ENCODE measurements at regions not wholly inside any gene's neighbourhood (a gene's known extent, or its start where the extent isn't known, plus 50 kb on each side); places are given as distances from the start of the nearest gene placed in this dataset.

- Mint-ChIP-seq H3K36me3 (peaks cover 16% of the 10 kb centered on the region), H3K27me3 (ENCODE audit: low read depth) (no peaks in the 10 kb centered on the region), H3K4me3 (no peak overlapping the region), H3K9me3 (peaks cover 22% of the 10 kb centered on the region), H3K4me1 (no peaks in the 10 kb centered on the region), H3K27ac (no peak overlapping the region)
- ChIA-PET POLR2A (no interaction called here), CTCF (no interaction called here)
- DNase-seq (ENCODE audit: low spot score), result no peak
- no peak for ATAC-seq
- TF ChIP-seq RORB (CRISPR knock-in tag; IDR thresholded peaks at IDR 0.05), result no peak
- no peak for TF ChIP-seq GTF2I (CRISPR knock-in tag; conservative IDR thresholded peaks at IDR 0.05)
- TF ChIP-seq ATF3 (CRISPR knock-in tag; conservative IDR thresholded peaks at IDR 0.05), result no peak
- TF ChIP-seq HMGXB4 (CRISPR knock-in tag; IDR thresholded peaks at IDR 0.05), result no peak
- no peak for TF ChIP-seq FOXP1 (CRISPR knock-in tag; IDR thresholded peaks at IDR 0.05; ENCODE audit: borderline replicate concordance)
- TF ChIP-seq TEAD1 (CRISPR knock-in tag; IDR thresholded peaks at IDR 0.05), result no peak
- TF ChIP-seq ZNF512 (CRISPR knock-in tag; IDR thresholded peaks at IDR 0.05; ENCODE audit: borderline replicate concordance), result no peak
- TF ChIP-seq NFE2L1 (CRISPR knock-in tag; IDR thresholded peaks at IDR 0.05), result no peak
- no peak for TF ChIP-seq NFYB (CRISPR knock-in tag; conservative IDR thresholded peaks at IDR 0.05; ENCODE audit: low read depth)
- no peak for TF ChIP-seq ESRRA (CRISPR knock-in tag; IDR thresholded peaks at IDR 0.05; ENCODE audit: borderline replicate concordance)
- TF ChIP-seq IRF2 (CRISPR knock-in tag; IDR thresholded peaks at IDR 0.05; ENCODE audit: borderline replicate concordance, low read depth), result no peak
- TF ChIP-seq TCF7 (CRISPR knock-in tag; IDR thresholded peaks at IDR 0.05; ENCODE audit: low read depth), result no peak
- no peak for TF ChIP-seq ZNF138 (CRISPR knock-in tag; conservative IDR thresholded peaks at IDR 0.05)
- TF ChIP-seq E2F4 (CRISPR knock-in tag; IDR thresholded peaks at IDR 0.05; ENCODE audit: borderline replicate concordance, low read depth), result no peak
Observed at GRCh38 chr3:147152476-147152875, 253.9 kb downstream of the ZIC4 start.

- H3K4me1 Mint-ChIP-seq, result peaks cover 11% of the 10 kb centered on the region
- no peaks in the 10 kb centered on the region for H3K27me3 Mint-ChIP-seq (ENCODE audit: low read depth)
- ChIA-PET CTCF (interaction anchor here (1.0 kb wide), 1 partner anchor 243 kb away, joined by 3 read pairs; no protein-coding TSS in a partner anchor), POLR2A (no interaction called here)
- no peak overlapping the region for H3K4me3 Mint-ChIP-seq
- ATAC-seq (no peak), DNase-seq (ENCODE audit: low spot score) (no peak)
- no peak overlapping the region for H3K27ac Mint-ChIP-seq
- no peaks in the 10 kb centered on the region for H3K36me3 Mint-ChIP-seq
- H3K9me3 Mint-ChIP-seq, result no peaks in the 10 kb centered on the region
- no peak for TF ChIP-seq ZNF396 (CRISPR knock-in tag; IDR thresholded peaks at IDR 0.05; ENCODE audit: borderline replicate concordance)
- TF ChIP-seq STAT6 (CRISPR knock-in tag; conservative IDR thresholded peaks at IDR 0.05; ENCODE audit: low read depth), result no peak
- no peak for TF ChIP-seq ZBTB21 (CRISPR knock-in tag; IDR thresholded peaks at IDR 0.05; ENCODE audit: borderline replicate concordance)
- no peak for TF ChIP-seq MLX (CRISPR knock-in tag; IDR thresholded peaks at IDR 0.05)
- no peak for TF ChIP-seq TEAD1 (CRISPR knock-in tag; IDR thresholded peaks at IDR 0.05)
- no peak for TF ChIP-seq ETV6 (CRISPR knock-in tag; IDR thresholded peaks at IDR 0.05)
- no peak for TF ChIP-seq GTF2I (CRISPR knock-in tag; conservative IDR thresholded peaks at IDR 0.05)
- no peak for TF ChIP-seq SOX15 (CRISPR knock-in tag; IDR thresholded peaks at IDR 0.05)
- no peak for TF ChIP-seq SMAD4 (CRISPR knock-in tag; IDR thresholded peaks at IDR 0.05)
- no peak for TF ChIP-seq E2F4 (CRISPR knock-in tag; IDR thresholded peaks at IDR 0.05; ENCODE audit: borderline replicate concordance, low read depth)
- no peak for TF ChIP-seq ZNF423 (CRISPR knock-in tag; IDR thresholded peaks at IDR 0.05)
- TF ChIP-seq GRHL2 (CRISPR knock-in tag; IDR thresholded peaks at IDR 0.05; ENCODE audit: insufficient replicate concordance, severe bottlenecking), result no peak
- no peak for TF ChIP-seq FOXP1 (CRISPR knock-in tag; IDR thresholded peaks at IDR 0.05; ENCODE audit: borderline replicate concordance)
- TF ChIP-seq ZNF671 (CRISPR knock-in tag; IDR thresholded peaks at IDR 0.05), result no peak
Observed at GRCh38 chr3:147141516-147142288, 264.6 kb downstream of the ZIC4 start.

Measured in WTC11 (cell line).